SJCRH30 (cell line): ENCODE measurements at regions not wholly inside any gene's neighbourhood (a gene's known extent, or its start where the extent isn't known, plus 50 kb on each side); places are given as distances from the start of the nearest gene placed in this dataset.

Experiments
- DNase-seq, 2 experiments: peaks; one replicate each; pipeline ENCODE4 v3.0.0-alpha.2; 2015 to 2020
- H3K27ac ChIP-seq: fragments of 250-450 bp; sonication (Bioruptor Pico); 2 replicates; pipeline ENCODE4 v1.5.1; 2020; ENCODE audit warnings: mild to moderate bottlenecking, moderate library complexity
- H3K27me3 ChIP-seq: fragments of 250-450 bp; sonication (Bioruptor Pico); 2 replicates; pipeline ENCODE4 v1.5.1; 2020; ENCODE audit warnings: mild to moderate bottlenecking, moderate library complexity
- H3K36me3 ChIP-seq: fragments of 250-450 bp; sonication (Bioruptor Pico); 2 replicates; pipeline ENCODE4 v1.5.1; 2020; ENCODE audit warnings: mild to moderate bottlenecking, moderate library complexity
- H3K4me1 ChIP-seq: fragments of 250-450 bp; sonication (Bioruptor Pico); 2 replicates; pipeline ENCODE4 v1.5.1; 2020; ENCODE audit warnings: mild to moderate bottlenecking, moderate library complexity
- H3K4me3 ChIP-seq: fragments of 250-450 bp; sonication (Bioruptor Pico); 2 replicates; pipeline ENCODE4 v1.5.1; 2020; ENCODE audit warnings: mild to moderate bottlenecking, moderate library complexity
- H3K9me3 ChIP-seq: fragments of 250-450 bp; sonication (Bioruptor Pico); replicated peaks from 2 replicates; pipeline ENCODE4 v1.5.1; 2020; ENCODE audit warnings: mild to moderate bottlenecking, moderate library complexity

GRCh38 chr14:43247877-43248276 lies 1259.2 kb downstream of the FSCB start:
- Histone ChIP-seq H3K27me3 (no peaks in the 10 kb centered on the region), H3K4me3 (no peak overlapping the region), H3K9me3 (no peaks in the 10 kb centered on the region), H3K4me1 (no peaks in the 10 kb centered on the region), H3K36me3 (no peaks in the 10 kb centered on the region), H3K27ac (no peak overlapping the region)
- no peak for DNase-seq

- Histone ChIP-seq H3K27me3 (no peaks in the 10 kb centered on the region), H3K4me1 (no peaks in the 10 kb centered on the region), H3K4me3 (no peak overlapping the region), H3K27ac (no peak overlapping the region), H3K36me3 (no peaks in the 10 kb centered on the region), H3K9me3 (no peaks in the 10 kb centered on the region)
- no peak for DNase-seq
Measured at GRCh38 chr14:43244142-43244625, 1262.9 kb downstream of the FSCB start.

- Histone ChIP-seq H3K4me3 (no peak overlapping the region), H3K9me3 (no peaks in the 10 kb centered on the region), H3K27me3 (no peaks in the 10 kb centered on the region), H3K36me3 (no peaks in the 10 kb centered on the region), H3K4me1 (no peaks in the 10 kb centered on the region), H3K27ac (no peak overlapping the region)
- no peak for DNase-seq
Measured at GRCh38 chr14:43243168-43243567, 1263.9 kb downstream of the FSCB start.

GRCh38 chr14:43232261-43232660 lies 1274.8 kb downstream of the FSCB start:
- Histone ChIP-seq H3K4me1 (no peaks in the 10 kb centered on the region), H3K27me3 (no peaks in the 10 kb centered on the region), H3K4me3 (no peak overlapping the region), H3K27ac (no peak overlapping the region), H3K9me3 (0 out of 2 replicates have a peak, but pooled peaks cover 2% of the 10 kb centered on the region), H3K36me3 (no peaks in the 10 kb centered on the region)
- DNase-seq, result no peak

GRCh38 chr14:43215524-43215923 lies 1291.6 kb downstream of the FSCB start:
- DNase-seq, result no peak
- H3K4me1 ChIP-seq, result no peaks in the 10 kb centered on the region
- H3K9me3 ChIP-seq, result no peaks in the 10 kb centered on the region
- no peaks in the 10 kb centered on the region for H3K36me3 ChIP-seq
- H3K4me3 ChIP-seq, result no peak overlapping the region
- H3K27me3 ChIP-seq, result no peaks in the 10 kb centered on the region
- no peak overlapping the region for H3K27ac ChIP-seq

GRCh38 chr14:43207189-43207588 lies 1299.9 kb downstream of the FSCB start:
- H3K27me3 ChIP-seq, result no peaks in the 10 kb centered on the region
- no peaks in the 10 kb centered on the region for H3K9me3 ChIP-seq
- H3K27ac ChIP-seq, result no peak overlapping the region
- H3K4me3 ChIP-seq, result no peak overlapping the region
- no peaks in the 10 kb centered on the region for H3K36me3 ChIP-seq
- no peaks in the 10 kb centered on the region for H3K4me1 ChIP-seq
- DNase-seq, result no peak

- Histone ChIP-seq H3K4me3 (no peak overlapping the region), H3K36me3 (no peaks in the 10 kb centered on the region), H3K4me1 (no peaks in the 10 kb centered on the region), H3K27me3 (no peaks in the 10 kb centered on the region), H3K9me3 (no peaks in the 10 kb centered on the region), H3K27ac (no peak overlapping the region)
- DNase-seq, result no peak
Measured at GRCh38 chr14:43204816-43205215, 1302.3 kb downstream of the FSCB start.

- Histone ChIP-seq H3K4me3 (no peak overlapping the region), H3K4me1 (no peaks in the 10 kb centered on the region), H3K36me3 (no peaks in the 10 kb centered on the region), H3K27ac (no peak overlapping the region), H3K27me3 (no peaks in the 10 kb centered on the region), H3K9me3 (no peaks in the 10 kb centered on the region)
- no peak for DNase-seq
Measured at GRCh38 chr14:43200519-43200918, 1306.6 kb downstream of the FSCB start.

GRCh38 chr14:43198465-43198864 lies 1308.6 kb downstream of the FSCB start:
- Histone ChIP-seq H3K27me3 (no peaks in the 10 kb centered on the region), H3K4me1 (no peaks in the 10 kb centered on the region), H3K27ac (no peak overlapping the region), H3K36me3 (no peaks in the 10 kb centered on the region), H3K9me3 (no peaks in the 10 kb centered on the region), H3K4me3 (no peak overlapping the region)
- DNase-seq, result no peak

- Histone ChIP-seq H3K9me3 (no peaks in the 10 kb centered on the region), H3K27me3 (no peaks in the 10 kb centered on the region)
- no peak for DNase-seq
Measured at GRCh38 chr14:43184540-43184939, 1322.5 kb downstream of the FSCB start.

GRCh38 chr14:43183916-43184315 lies 1323.2 kb downstream of the FSCB start:
- Histone ChIP-seq H3K27me3 (no peaks in the 10 kb centered on the region), H3K4me3 (no peak overlapping the region), H3K4me1 (peaks cover 2% of the 10 kb centered on the region; the same call in 1 of the 2 replicates), H3K9me3 (no peaks in the 10 kb centered on the region), H3K27ac (no peak overlapping the region), H3K36me3 (no peaks in the 10 kb centered on the region)
- DNase-seq, result no peak

More at GRCh38 chr14:43184540-43184939, 1322.5 kb downstream of the FSCB start:
- Histone ChIP-seq H3K4me1 (peaks cover 2% of the 10 kb centered on the region; the same call in 1 of the 2 replicates), H3K4me3 (no peak overlapping the region), H3K36me3 (no peaks in the 10 kb centered on the region), H3K27ac (no peak overlapping the region)

GRCh38 chr14:43175896-43176295 lies 1331.2 kb downstream of the FSCB start:
- no peaks in the 10 kb centered on the region for H3K27me3 ChIP-seq
- no peaks in the 10 kb centered on the region for H3K9me3 ChIP-seq
- no peaks in the 10 kb centered on the region for H3K36me3 ChIP-seq
- no peak overlapping the region for H3K4me3 ChIP-seq
- H3K27ac ChIP-seq, result no peak overlapping the region
- no peaks in the 10 kb centered on the region for H3K4me1 ChIP-seq
- no peak for DNase-seq

- Histone ChIP-seq H3K9me3 (no peaks in the 10 kb centered on the region), H3K4me3 (no peak overlapping the region), H3K36me3 (no peaks in the 10 kb centered on the region), H3K27me3 (no peaks in the 10 kb centered on the region), H3K27ac (no peak overlapping the region), H3K4me1 (no peaks in the 10 kb centered on the region)
- no peak for DNase-seq
Measured at GRCh38 chr14:43172899-43173548, 1334.1 kb downstream of the FSCB start.

GRCh38 chr14:43169722-43170121 lies 1337.4 kb downstream of the FSCB start:
- Histone ChIP-seq H3K4me1 (no peaks in the 10 kb centered on the region), H3K9me3 (no peaks in the 10 kb centered on the region), H3K27ac (no peak overlapping the region), H3K36me3 (no peaks in the 10 kb centered on the region), H3K27me3 (no peaks in the 10 kb centered on the region), H3K4me3 (no peak overlapping the region)
- DNase-seq, result no peak

GRCh38 chr14:43168371-43168925 lies 1338.6 kb downstream of the FSCB start:
- H3K27me3 ChIP-seq, result no peaks in the 10 kb centered on the region
- no peak overlapping the region for H3K4me3 ChIP-seq
- no peaks in the 10 kb centered on the region for H3K4me1 ChIP-seq
- no peaks in the 10 kb centered on the region for H3K9me3 ChIP-seq
- H3K36me3 ChIP-seq, result no peaks in the 10 kb centered on the region
- no peak overlapping the region for H3K27ac ChIP-seq
- no peak for DNase-seq

GRCh38 chr14:43166163-43166562 lies 1340.9 kb downstream of the FSCB start:
- H3K9me3 ChIP-seq, result no peaks in the 10 kb centered on the region

More at GRCh38 chr14:43166163-43166562, 1340.9 kb downstream of the FSCB start:
- H3K27me3 ChIP-seq, result no peaks in the 10 kb centered on the region
- H3K27ac ChIP-seq, result no peak overlapping the region
- H3K4me1 ChIP-seq, result no peaks in the 10 kb centered on the region
- DNase-seq, result no peak
- no peak overlapping the region for H3K4me3 ChIP-seq
- H3K36me3 ChIP-seq, result no peaks in the 10 kb centered on the region
